ENCODE measurements at regions not wholly inside any gene's neighbourhood (a gene's known extent, or its start where the extent isn't known, plus 50 kb on each side); places are given as distances from the start of the nearest gene placed in this dataset.
"Not testable (repeated sequence)": the region's sequence is repeated elsewhere in the genome, so short reads cannot be mapped to it uniquely, and the experiment has no call there.

- DNase-seq (no peak), ATAC-seq (no peak)
- no peak overlapping the region for H3K4me3 Mint-ChIP-seq
- no peaks in the 10 kb centered on the region for H3K4me1 Mint-ChIP-seq
- H3K27me3 Mint-ChIP-seq = no peaks in the 10 kb centered on the region
- no peak overlapping the region for H3K27ac Mint-ChIP-seq
- H3K9me3 Mint-ChIP-seq = peaks cover 2 to 12% of the 10 kb centered on the region in 2 donors
These were observed 1206.7 kb upstream of the CDH2 start for GRCh38 chr18:29383311-29384273.

GRCh38 chr18:29378651-29379136, 1201.8 kb upstream of the CDH2 start:
- Mint-ChIP-seq H3K4me3 (no peak overlapping the region), H3K27ac (no peak overlapping the region), H3K27me3 (no peaks in the 10 kb centered on the region), H3K9me3 (peaks cover 7 to 10% of the 10 kb centered on the region in 2 donors), H3K4me1 (no peaks in the 10 kb centered on the region)
- no peak for ATAC-seq
- no peak for DNase-seq

- ATAC-seq = no peak
These were observed 1200.4 kb upstream of the CDH2 start for GRCh38 chr18:29377346-29377745.

GRCh38 chr18:29373000-29373399, 1196.1 kb upstream of the CDH2 start:
- Mint-ChIP-seq H3K4me1 (no peaks in the 10 kb centered on the region), H3K4me3 (no peak overlapping the region), H3K9me3 (peaks cover 5 to 13% of the 10 kb centered on the region in 2 donors), H3K27me3 (no peaks in the 10 kb centered on the region), H3K27ac (no peak overlapping the region)
- ATAC-seq = no peak
- DNase-seq = no peak

More at GRCh38 chr18:29377346-29377745, 1200.4 kb upstream of the CDH2 start:
- DNase-seq = no peak
- H3K9me3 Mint-ChIP-seq = peaks cover 12 to 18% of the 10 kb centered on the region in 2 donors
- no peaks in the 10 kb centered on the region for H3K27me3 Mint-ChIP-seq
- H3K4me1 Mint-ChIP-seq = no peaks in the 10 kb centered on the region
- no peak overlapping the region for H3K27ac Mint-ChIP-seq
- no peak overlapping the region for H3K4me3 Mint-ChIP-seq

- Mint-ChIP-seq H3K27me3 (no peaks in the 10 kb centered on the region), H3K27ac (no peak overlapping the region)
These were observed 1184.9 kb upstream of the CDH2 start for GRCh38 chr18:29361843-29362242.

GRCh38 chr18:29360659-29361058, 1183.7 kb upstream of the CDH2 start:
- not testable (repeated sequence) for DNase-seq, H3K27ac Mint-ChIP-seq, ATAC-seq, H3K4me1 Mint-ChIP-seq, H3K27me3 Mint-ChIP-seq, H3K4me3 Mint-ChIP-seq
- H3K9me3 Mint-ChIP-seq = peaks cover 14 to 28% of the 10 kb centered on the region in 2 donors

More at GRCh38 chr18:29361843-29362242, 1184.9 kb upstream of the CDH2 start:
- Mint-ChIP-seq H3K9me3 (peaks cover 6 to 20% of the 10 kb centered on the region in 2 donors), H3K4me1 (no peaks in the 10 kb centered on the region), H3K4me3 (no peak overlapping the region)
- DNase-seq (no peak), ATAC-seq (no peak)

GRCh38 chr18:29359222-29359621, 1182.3 kb upstream of the CDH2 start:
- peaks cover 19 to 37% of the 10 kb centered on the region in 2 donors for H3K9me3 Mint-ChIP-seq

GRCh38 chr18:29351171-29351570, 1174.2 kb upstream of the CDH2 start:
- H3K4me3 Mint-ChIP-seq = no peak overlapping the region
- no peaks in the 10 kb centered on the region for H3K27me3 Mint-ChIP-seq
- no peak for DNase-seq
- no peak overlapping the region for H3K27ac Mint-ChIP-seq
- ATAC-seq = no peak
- peaks cover 19 to 26% of the 10 kb centered on the region in 2 donors for H3K9me3 Mint-ChIP-seq
- no peaks in the 10 kb centered on the region for H3K4me1 Mint-ChIP-seq

More at GRCh38 chr18:29359222-29359621, 1182.3 kb upstream of the CDH2 start:
- not testable (repeated sequence) for H3K4me1 Mint-ChIP-seq, DNase-seq, H3K27me3 Mint-ChIP-seq, ATAC-seq, H3K27ac Mint-ChIP-seq, H3K4me3 Mint-ChIP-seq

- Mint-ChIP-seq H3K27me3 (no peaks in the 10 kb centered on the region), H3K4me3 (no peak overlapping the region), H3K4me1 (no peaks in the 10 kb centered on the region), H3K9me3 (peaks cover 24 to 26% of the 10 kb centered on the region in 2 donors), H3K27ac (no peak overlapping the region)
- ATAC-seq (no peak), DNase-seq (no peak)
These were observed 1152.0 kb upstream of the CDH2 start for GRCh38 chr18:29328932-29329331.

- Mint-ChIP-seq H3K4me1 (no peaks in the 10 kb centered on the region), H3K9me3 (peaks cover 18 to 22% of the 10 kb centered on the region in 2 donors), H3K4me3 (no peak overlapping the region), H3K27ac (no peak overlapping the region), H3K27me3 (no peaks in the 10 kb centered on the region)
- DNase-seq (no peak), ATAC-seq (no peak)
These were observed 1149.3 kb upstream of the CDH2 start for GRCh38 chr18:29326214-29326613.

GRCh38 chr18:29321561-29321960, 1144.6 kb upstream of the CDH2 start:
- no peak overlapping the region for H3K27ac Mint-ChIP-seq

GRCh38 chr18:29313312-29313711, 1136.4 kb upstream of the CDH2 start:
- no peak overlapping the region for H3K27ac Mint-ChIP-seq
- H3K9me3 Mint-ChIP-seq = peaks cover 0 to 4% of the 10 kb centered on the region in 2 donors
- no peak overlapping the region for H3K4me3 Mint-ChIP-seq
- no peaks in the 10 kb centered on the region for H3K27me3 Mint-ChIP-seq
- no peak for ATAC-seq
- H3K4me1 Mint-ChIP-seq = no peaks in the 10 kb centered on the region
- no peak for DNase-seq

More at GRCh38 chr18:29321561-29321960, 1144.6 kb upstream of the CDH2 start:
- DNase-seq = no peak
- peaks cover 13 to 30% of the 10 kb centered on the region in 2 donors for H3K9me3 Mint-ChIP-seq
- H3K27me3 Mint-ChIP-seq = no peaks in the 10 kb centered on the region
- H3K4me1 Mint-ChIP-seq = no peaks in the 10 kb centered on the region
- H3K4me3 Mint-ChIP-seq = no peak overlapping the region
- ATAC-seq = no peak

- Mint-ChIP-seq H3K4me3 (no peak overlapping the region), H3K27ac (no peak overlapping the region), H3K27me3 (no peaks in the 10 kb centered on the region), H3K4me1 (no peaks in the 10 kb centered on the region), H3K9me3 (no peaks in the 10 kb centered on the region)
- DNase-seq (no peak), ATAC-seq (no peak)
These were observed 1134.7 kb upstream of the CDH2 start for GRCh38 chr18:29311580-29311979.

GRCh38 chr18:29309366-29309765, 1132.4 kb upstream of the CDH2 start:
- Mint-ChIP-seq H3K9me3 (peaks cover 0 to 3% of the 10 kb centered on the region in 2 donors), H3K27ac (no peak overlapping the region), H3K4me3 (no peak overlapping the region), H3K27me3 (no peaks in the 10 kb centered on the region), H3K4me1 (no peaks in the 10 kb centered on the region)
- no peak for DNase-seq
- no peak for ATAC-seq

GRCh38 chr18:29307982-29308381, 1131.1 kb upstream of the CDH2 start:
- Mint-ChIP-seq H3K9me3 (peaks cover 0 to 7% of the 10 kb centered on the region in 2 donors), H3K4me1 (no peaks in the 10 kb centered on the region), H3K4me3 (no peak overlapping the region), H3K27ac (no peak overlapping the region), H3K27me3 (no peaks in the 10 kb centered on the region)
- no peak for DNase-seq
- no peak for ATAC-seq

- peaks cover 0 to 10% of the 10 kb centered on the region in 2 donors for H3K9me3 Mint-ChIP-seq
- H3K27ac Mint-ChIP-seq = no peak overlapping the region
- ATAC-seq (no peak), DNase-seq (no peak)
- H3K4me1 Mint-ChIP-seq = no peaks in the 10 kb centered on the region
- H3K4me3 Mint-ChIP-seq = no peak overlapping the region
- no peaks in the 10 kb centered on the region for H3K27me3 Mint-ChIP-seq
These were observed 1130.3 kb upstream of the CDH2 start for GRCh38 chr18:29307231-29307630.
